Astrocyte (in vitro differentiated cells and primary cell): ENCODE measurements at regions not wholly inside any gene's neighbourhood (a gene's known extent, or its start where the extent isn't known, plus 50 kb on each side); places are given as distances from the start of the nearest gene placed in this dataset.
A peak's percentile ranks its signal among the peaks of the same experiment; 100 is the strongest.

Experiments
- DNase-seq: peaks from one replicate; pipeline ENCODE4 v3.0.0-alpha.2; 2010; ENCODE audit warnings: low read depth
- FAIRE-seq: peaks from 2 replicates; lab custom pipeline; 2011; peaks lifted over from hg19 to GRCh38; lab: Jason Lieb, UNC
- H2AFZ ChIP-seq: 2 replicates; pipeline ENCODE4 v1.6.0; 2012; ENCODE audit warnings: low read depth, low read length, inconsistent platforms
- H3K27ac ChIP-seq: 2 replicates; pipeline ENCODE4 v1.5.1; 2011; ENCODE audit warnings: low read depth, low read length, inconsistent platforms
- H3K27me3 ChIP-seq: 2 replicates; pipeline ENCODE4 v1.6.0; 2011; ENCODE audit warnings: low read length, inconsistent platforms; ENCODE audit not compliant: insufficient read depth
- H3K36me3 ChIP-seq: 2 replicates; pipeline ENCODE4 v1.5.1; 2011; ENCODE audit warnings: low read length, inconsistent platforms; ENCODE audit not compliant: insufficient read depth
- H3K4me1 ChIP-seq: 2 replicates; pipeline ENCODE4 v1.5.1; 2011; ENCODE audit warnings: low read length, inconsistent platforms; ENCODE audit not compliant: insufficient read depth
- H3K4me2 ChIP-seq: 2 replicates; pipeline ENCODE4 v1.6.0; 2012; ENCODE audit warnings: low read length, inconsistent platforms
- H3K4me3 ChIP-seq: 2 replicates; pipeline ENCODE4 v1.5.1; 2011; ENCODE audit warnings: low read depth, mild to moderate bottlenecking, low read length, inconsistent platforms; ENCODE audit not compliant: insufficient read depth
- H3K79me2 ChIP-seq: 2 replicates; pipeline ENCODE4 v1.6.0; 2012; ENCODE audit warnings: mild to moderate bottlenecking, low read length, inconsistent platforms; ENCODE audit not compliant: insufficient read depth
- H3K9ac ChIP-seq: 2 replicates; pipeline ENCODE4 v1.6.0; 2012; ENCODE audit warnings: mild to moderate bottlenecking, low read length, inconsistent platforms
- H3K9me3 ChIP-seq: 2 replicates; pipeline ENCODE4 v1.5.1; 2012; ENCODE audit warnings: low read depth, mild to moderate bottlenecking, low read length, inconsistent platforms; ENCODE audit not compliant: insufficient read depth
- H4K20me1 ChIP-seq: 2 replicates; pipeline ENCODE4 v1.6.0; 2012; ENCODE audit warnings: low read length, inconsistent platforms; ENCODE audit not compliant: insufficient read depth
- H3K27ac Mint-ChIP-seq: one replicate; pipeline ENCODE4 v1.8.0; 2021; ENCODE audit warnings: mild to moderate bottlenecking, mixed read lengths; ENCODE audit not compliant: unreplicated experiment
- H3K27me3 Mint-ChIP-seq: one replicate; pipeline ENCODE4 v1.8.0; 2021; ENCODE audit warnings: low read depth, mixed read lengths; ENCODE audit not compliant: unreplicated experiment
- H3K36me3 Mint-ChIP-seq: one replicate; pipeline ENCODE4 v1.8.0; 2021; ENCODE audit warnings: low read depth, mixed read lengths; ENCODE audit not compliant: unreplicated experiment
- H3K4me1 Mint-ChIP-seq: one replicate; pipeline ENCODE4 v1.8.0; 2021; ENCODE audit warnings: low read depth, mixed read lengths; ENCODE audit not compliant: unreplicated experiment
- H3K4me3 Mint-ChIP-seq: one replicate; pipeline ENCODE4 v1.8.0; 2021; ENCODE audit warnings: mild to moderate bottlenecking, moderate library complexity, mixed read lengths; ENCODE audit not compliant: unreplicated experiment
- H3K9me3 Mint-ChIP-seq: one replicate; pipeline ENCODE4 v1.8.0; 2021; ENCODE audit warnings: mild to moderate bottlenecking, mixed read lengths; ENCODE audit not compliant: unreplicated experiment
- EZH2 ChIP-seq: IDR thresholded peaks from 2 replicates; pipeline ENCODE4 v1.6.1; 2012; ENCODE audit warnings: mild to moderate bottlenecking, low read length, inconsistent platforms; ENCODE audit not compliant: insufficient read depth
- TF ChIP-seq, protein P1 (sequence below): IDR thresholded peaks from 2 replicates; pipeline ENCODE4 v1.5.1; 2011; ENCODE audit warnings: low read depth, mild to moderate bottlenecking, inconsistent platforms, low read length, moderate library complexity; ENCODE audit not compliant: insufficient read depth

DNA sequence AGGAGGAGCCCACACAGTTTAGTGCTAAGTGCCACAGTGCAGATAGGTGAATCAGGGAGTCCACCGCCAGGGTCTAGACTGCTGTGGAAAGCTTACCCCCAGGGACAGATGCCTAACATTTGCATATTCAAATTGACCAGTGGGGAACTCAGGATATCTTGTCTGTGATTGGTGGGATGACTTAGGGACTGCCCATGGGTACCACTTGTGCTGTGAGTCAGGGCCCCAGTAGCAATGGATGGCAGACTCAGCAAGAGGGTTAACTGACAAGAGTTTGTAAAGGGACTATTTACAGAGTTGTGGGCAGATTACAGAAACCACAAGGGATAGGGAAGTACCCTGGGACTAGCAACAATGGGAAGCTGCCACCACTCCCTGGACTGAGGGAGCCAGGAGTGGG is 282.1 kb downstream of the BCOR start:
- Histone ChIP-seq H3K4me3 (no peak overlapping the region), H3K4me1 (peaks cover 21% of the 10 kb centered on the region), H3K9ac (no peak overlapping the region), H3K36me3 (no peaks in the 10 kb centered on the region), H3K4me2 (no peak overlapping the region), H2AFZ (no peak overlapping the region), H4K20me1 (no peaks in the 10 kb centered on the region), H3K27ac (no peak overlapping the region), H3K9me3 (no peaks in the 10 kb centered on the region), H3K27me3 (no peaks in the 10 kb centered on the region), H3K79me2 (no peaks in the 10 kb centered on the region)
- Mint-ChIP-seq H3K36me3 (no peaks in the 10 kb centered on the region), H3K27ac (no peak overlapping the region), H3K4me1 (peaks cover 16% of the 10 kb centered on the region), H3K27me3 (peaks cover 3% of the 10 kb centered on the region), H3K9me3 (no peaks in the 10 kb centered on the region), H3K4me3 (no peak overlapping the region)
- TF ChIP-seq EZH2, result no peak
- TF ChIP-seq, protein P1, sequence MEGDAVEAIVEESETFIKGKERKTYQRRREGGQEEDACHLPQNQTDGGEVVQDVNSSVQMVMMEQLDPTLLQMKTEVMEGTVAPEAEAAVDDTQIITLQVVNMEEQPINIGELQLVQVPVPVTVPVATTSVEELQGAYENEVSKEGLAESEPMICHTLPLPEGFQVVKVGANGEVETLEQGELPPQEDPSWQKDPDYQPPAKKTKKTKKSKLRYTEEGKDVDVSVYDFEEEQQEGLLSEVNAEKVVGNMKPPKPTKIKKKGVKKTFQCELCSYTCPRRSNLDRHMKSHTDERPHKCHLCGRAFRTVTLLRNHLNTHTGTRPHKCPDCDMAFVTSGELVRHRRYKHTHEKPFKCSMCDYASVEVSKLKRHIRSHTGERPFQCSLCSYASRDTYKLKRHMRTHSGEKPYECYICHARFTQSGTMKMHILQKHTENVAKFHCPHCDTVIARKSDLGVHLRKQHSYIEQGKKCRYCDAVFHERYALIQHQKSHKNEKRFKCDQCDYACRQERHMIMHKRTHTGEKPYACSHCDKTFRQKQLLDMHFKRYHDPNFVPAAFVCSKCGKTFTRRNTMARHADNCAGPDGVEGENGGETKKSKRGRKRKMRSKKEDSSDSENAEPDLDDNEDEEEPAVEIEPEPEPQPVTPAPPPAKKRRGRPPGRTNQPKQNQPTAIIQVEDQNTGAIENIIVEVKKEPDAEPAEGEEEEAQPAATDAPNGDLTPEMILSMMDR, result no peak
- FAIRE-seq (no peak), DNase-seq (peak; percentile 13)

GRCh38 chrX:39816871-39817731 is 280.7 kb downstream of the BCOR start:
- Mint-ChIP-seq H3K4me3 (no peak overlapping the region), H3K9me3 (no peaks in the 10 kb centered on the region), H3K4me1 (peaks cover 16% of the 10 kb centered on the region), H3K27ac (no peak overlapping the region), H3K27me3 (peaks cover 3% of the 10 kb centered on the region), H3K36me3 (no peaks in the 10 kb centered on the region)
- peak; percentile 21 for DNase-seq
- Histone ChIP-seq H3K4me1 (peaks cover 21% of the 10 kb centered on the region), H3K4me2 (peak overlapping the region; percentile 80), H3K36me3 (no peaks in the 10 kb centered on the region), H3K79me2 (no peaks in the 10 kb centered on the region), H3K4me3 (peak overlapping the region; percentile 28), H3K9me3 (no peaks in the 10 kb centered on the region), H3K9ac (peak overlapping the region; percentile 59), H3K27ac (peak overlapping the region; percentile 50), H2AFZ (peak overlapping the region; percentile 66), H3K27me3 (no peaks in the 10 kb centered on the region), H4K20me1 (no peaks in the 10 kb centered on the region)
- TF ChIP-seq, protein P1, result no peak
- TF ChIP-seq EZH2, result no peak
- peak; percentile 82 for FAIRE-seq
